IMR-90 (cell line): ENCODE measurements at regions not wholly inside any gene's neighbourhood (a gene's known extent, or its start where the extent isn't known, plus 50 kb on each side); places are given as distances from the start of the nearest gene placed in this dataset.

Source experiments
- ATAC-seq: fragments of 200-7000 bp; cut with Tn5 transposase; 2 replicates; pipeline ENCODE4 v1.9.1; 2020; ENCODE audit warnings: low read depth, mild to moderate bottlenecking, moderate library complexity
- BruUV-seq: library from RNA; stranded (reverse); fragments of 400-500 nt; replicated peaks from 2 replicates; lab custom pipeline; 2021; lab: Mats Ljungman, UMichigan
- CTCF ChIA-PET: fragments of 300-600 bp; formaldehyde crosslinking; extraction: SDS; loops from one replicate; lab custom pipeline; 2021; ENCODE audit warnings: antibody characterized with exemption; lab: Yijun Ruan, JAX
- POLR2A ChIA-PET: fragments of 300-600 bp; sonication (Branson Sonifier 250); formaldehyde crosslinking; loops from one replicate; lab custom pipeline; 2022; ENCODE audit warnings: antibody characterized with exemption; ENCODE audit not compliant: unreplicated experiment; lab: Charles Lee
- DNase-seq: peaks from one replicate; pipeline ENCODE4 v3.0.0; 2013
- H2AFZ ChIP-seq: replicated peaks from 2 replicates; pipeline ENCODE3; 2013; ENCODE audit warnings: low read length, mild to moderate bottlenecking; ENCODE audit not compliant: poor library complexity
- H2AK5ac ChIP-seq: 2 replicates; pipeline ENCODE4 v1.6.1; 2013; ENCODE audit warnings: low read depth, low read length, inconsistent platforms
- H2AK9ac ChIP-seq: replicated peaks from 2 replicates; pipeline ENCODE3; 2013; ENCODE audit warnings: mild to moderate bottlenecking, low read depth, low read length, moderate library complexity; ENCODE audit not compliant: poor library complexity
- H2BK120ac ChIP-seq: 2 replicates; pipeline ENCODE4 v1.6.1; 2013; ENCODE audit warnings: low read depth, low read length, inconsistent platforms
- H2BK15ac ChIP-seq: 3 replicates; pipeline ENCODE4 v1.6.1; 2013; ENCODE audit warnings: low read depth, low read length, inconsistent platforms
- H2BK20ac ChIP-seq: 2 replicates; pipeline ENCODE4 v1.6.1; 2013; ENCODE audit warnings: low read depth, mild to moderate bottlenecking, inconsistent platforms, low read length, moderate library complexity
- H2BK5ac ChIP-seq: 2 replicates; pipeline ENCODE4 v1.6.1; 2013; ENCODE audit warnings: mild to moderate bottlenecking, low read depth, low read length, inconsistent platforms; ENCODE audit not compliant: poor library complexity, severe bottlenecking
- H3K14ac ChIP-seq: replicated peaks from 2 replicates; pipeline ENCODE4 v1.6.1; 2013; ENCODE audit warnings: low read depth, low read length, inconsistent platforms
- H3K18ac ChIP-seq: 2 replicates; pipeline ENCODE4 v1.6.1; 2013; ENCODE audit warnings: low read depth, low read length, control low read depth
- H3K23ac ChIP-seq: 2 replicates; pipeline ENCODE4 v1.6.1; 2013; ENCODE audit warnings: low read depth, low read length, inconsistent platforms
- H3K27ac ChIP-seq: 2 replicates; pipeline ENCODE4 v1.5.1; 2013; ENCODE audit warnings: mild to moderate bottlenecking, control low read depth, low read length; ENCODE audit not compliant: insufficient read depth
- H3K27me3 ChIP-seq: 2 replicates; pipeline ENCODE4 v1.6.1; 2013; ENCODE audit warnings: low read length; ENCODE audit not compliant: control insufficient read depth, insufficient read depth
- H3K36me3 ChIP-seq: 2 replicates; pipeline ENCODE4 v1.6.1; 2013; ENCODE audit warnings: low read length, mixed read lengths; ENCODE audit not compliant: control insufficient read depth, insufficient read depth
- H3K4ac ChIP-seq: 2 replicates; pipeline ENCODE4 v1.6.1; 2013; ENCODE audit warnings: low read depth, low read length, inconsistent platforms
- H3K4me1 ChIP-seq: 2 replicates; pipeline ENCODE4 v1.6.1; 2013; ENCODE audit warnings: low read length, mixed read lengths; ENCODE audit not compliant: control insufficient read depth, insufficient read depth
- H3K4me2 ChIP-seq: 2 replicates; pipeline ENCODE4 v1.6.1; 2013; ENCODE audit warnings: low read depth, mild to moderate bottlenecking, control low read depth, low read length, moderate library complexity
- H3K4me3 ChIP-seq: 2 replicates; pipeline ENCODE4 v1.5.1; 2013; ENCODE audit warnings: low read depth, mild to moderate bottlenecking, control low read depth, low read length, moderate library complexity; ENCODE audit not compliant: insufficient read depth
- H3K56ac ChIP-seq: 2 replicates; pipeline ENCODE4 v1.6.1; 2013; ENCODE audit warnings: low read length, inconsistent platforms; ENCODE audit not compliant: insufficient read depth; ENCODE audit errors: extremely low read depth
- H3K79me1 ChIP-seq, 2 experiments: 2 replicates each; pipeline ENCODE4 v1.6.1; 2013; ENCODE audit warnings: low read length in 2 of 2, inconsistent platforms in 1 of 2, low read depth in 1 of 2
- H3K9ac ChIP-seq: 2 replicates; pipeline ENCODE4 v1.6.1; 2013; ENCODE audit warnings: low read depth, low read length, control low read depth
- H3K9me1 ChIP-seq: 2 replicates; pipeline ENCODE4 v1.6.1; 2013; ENCODE audit warnings: low read length, inconsistent platforms; ENCODE audit not compliant: insufficient read depth
- H3K9me3 ChIP-seq: 2 replicates; pipeline ENCODE4 v1.6.1; 2013; ENCODE audit warnings: low read length; ENCODE audit not compliant: control insufficient read depth, insufficient read depth
- H4K20me1 ChIP-seq: 2 replicates; pipeline ENCODE4 v1.6.1; 2013; ENCODE audit warnings: low read length, inconsistent platforms; ENCODE audit not compliant: insufficient read depth
- H4K5ac ChIP-seq: 2 replicates; pipeline ENCODE4 v1.6.1; 2013; ENCODE audit warnings: mild to moderate bottlenecking, low read depth, low read length, control low read depth
- H4K8ac ChIP-seq, 2 experiments: 2 replicates each; pipeline ENCODE4 v1.6.1; 2013; ENCODE audit warnings: low read depth in 2 of 2, low read length in 2 of 2, control low read depth in 1 of 2, inconsistent platforms in 1 of 2
- H4K91ac ChIP-seq: 2 replicates; pipeline ENCODE4 v1.6.1; 2013; ENCODE audit warnings: low read depth, low read length, inconsistent platforms; ENCODE audit not compliant: insufficient read depth
- BHLHE40 ChIP-seq: fragments of 150-350 bp; IDR thresholded peaks from 2 replicates; pipeline ENCODE4 v1.6.1; 2016; ENCODE audit warnings: mild to moderate bottlenecking, low read depth, low read length
- CEBPB ChIP-seq: IDR thresholded peaks from 2 replicates; pipeline ENCODE4 v1.6.1; 2012; ENCODE audit warnings: low read depth, low read length, improper control_type of control experiment
- CHD1 ChIP-seq: IDR thresholded peaks from 2 replicates; pipeline ENCODE4 v1.6.1; 2012; ENCODE audit warnings: low read depth, low read length, improper control_type of control experiment
- FOS ChIP-seq: fragments of 150-350 bp; IDR thresholded peaks from 2 replicates; pipeline ENCODE4 v1.6.1; 2016; ENCODE audit warnings: low read depth, low read length
- MAFK ChIP-seq: IDR thresholded peaks from 2 replicates; pipeline ENCODE4 v1.6.1; 2012; ENCODE audit warnings: low read depth, low read length, improper control_type of control experiment
- MAZ ChIP-seq: IDR thresholded peaks from 2 replicates; pipeline ENCODE4 v1.6.1; 2012; ENCODE audit warnings: low read depth, mild to moderate bottlenecking, low read length, improper control_type of control experiment, moderate library complexity, borderline replicate concordance
- MXI1 ChIP-seq: IDR thresholded peaks from 2 replicates; pipeline ENCODE4 v1.6.1; 2012; ENCODE audit warnings: low read depth, mild to moderate bottlenecking, low read length, moderate library complexity, borderline replicate concordance
- NFE2L2 ChIP-seq: fragments of 150-350 bp; IDR thresholded peaks from 2 replicates; pipeline ENCODE4 v1.6.1; 2016; ENCODE audit warnings: low read depth, mild to moderate bottlenecking, low read length
- POLR2A ChIP-seq: IDR thresholded peaks from 2 replicates; pipeline ENCODE4 v1.6.1; 2012; ENCODE audit warnings: mild to moderate bottlenecking, low read depth, low read length
- RAD21 ChIP-seq: IDR thresholded peaks from 2 replicates; pipeline ENCODE4 v1.6.1; 2012; ENCODE audit warnings: low read length, improper control_type of control experiment
- RCOR1 ChIP-seq: IDR thresholded peaks from 2 replicates; pipeline ENCODE4 v1.6.1; 2012; ENCODE audit warnings: mild to moderate bottlenecking, low read length, improper control_type of control experiment; ENCODE audit not compliant: insufficient replicate concordance
- RFX5 ChIP-seq: IDR thresholded peaks from 2 replicates; pipeline ENCODE4 v1.8.0; 2012; ENCODE audit warnings: low read depth, mild to moderate bottlenecking, low read length, moderate library complexity
- SMC3 ChIP-seq: fragments of 150-350 bp; IDR thresholded peaks from 2 replicates; pipeline ENCODE4 v1.6.1; 2016; ENCODE audit warnings: low read depth, mild to moderate bottlenecking, antibody characterized with exemption, low read length, moderate library complexity
- WGBS, 2 experiments: methylation state at CpG; one replicate each; pipeline versions ENCODE4 v1.1.5 to v1.1.7; 2013; ENCODE audit warnings: missing lambda C conversion rate in 2 of 2; ENCODE audit not compliant: insufficient read length in 1 of 2; ENCODE audit errors: extremely low coverage in 2 of 2; 5-methylcytosine and 5-hydroxymethylcytosine counted together
- dilution Hi-C: fragments of 300-500 bp; cut with HindIII; formaldehyde crosslinking; loops from one replicate; pipeline ENCODE4 v1.14.3; 2018; ENCODE audit warnings: low sequenced_read_pairs; ENCODE audit not compliant: unreplicated experiment
- in situ Hi-C: fragments of 300-500 bp; cut with MboI; formaldehyde crosslinking; loops from 3 replicates; pipeline ENCODE4 v1.14.3; 2019; ENCODE audit warnings: low sequenced_read_pairs, inconsistent platforms, mixed read lengths
- intact Hi-C: fragments of 100-400 bp; cut with micrococcal nuclease; formaldehyde crosslinking; loops from 2 replicates; pipeline ENCODE4 v1.10.0; 2022
- TF ChIP-seq, protein P1 (sequence below): fragments of 150-350 bp; IDR thresholded peaks from 2 replicates; pipeline ENCODE4 v1.6.1; 2016; ENCODE audit warnings: low read depth, mild to moderate bottlenecking, low read length, moderate library complexity, borderline replicate concordance
- TF ChIP-seq, protein P2 (sequence below): fragments of 150-350 bp; IDR thresholded peaks from 2 replicates; pipeline ENCODE4 v1.6.1; 2017; ENCODE audit warnings: mild to moderate bottlenecking, antibody characterized with exemption, low read length, low read depth
- TF ChIP-seq, protein P3 (sequence below): conservative IDR thresholded peaks from 2 replicates; pipeline ENCODE4 v1.5.1; 2012; ENCODE audit warnings: mild to moderate bottlenecking, low read depth, low read length, improper control_type of control experiment

DNA sequence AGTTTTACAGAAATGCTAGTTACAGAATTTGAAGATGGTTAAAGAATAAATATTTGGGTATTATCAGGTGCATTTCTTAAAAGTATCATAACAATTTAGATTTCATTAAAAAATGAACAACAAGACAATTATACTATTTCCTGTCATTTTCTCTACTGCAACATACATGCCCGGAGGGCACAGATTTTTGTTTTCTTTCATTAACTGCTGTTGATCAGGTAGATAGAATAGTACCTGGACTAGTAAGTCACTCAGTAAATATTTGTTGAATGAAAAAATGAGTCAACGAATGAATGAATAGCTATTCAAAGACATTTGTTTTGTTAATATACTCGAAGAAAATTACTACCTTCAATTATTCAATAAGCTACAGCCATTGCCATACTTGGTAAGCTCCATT lies 531.2 kb upstream of the VRK2 start:
- no peak overlapping the region for H2AK9ac ChIP-seq
- in situ Hi-C loops: loop anchor here (25.0 kb wide), 1 partner anchor 1803 kb away; no protein-coding TSS in a partner anchor
- no CpG with 5 or more reads among the region's 3 CpGs for WGBS, 2 experiments

More for the DNA sequence above, 531.2 kb upstream of the VRK2 start:
- no peak overlapping the region for H3K4me2 ChIP-seq
- no peaks in the 10 kb centered on the region for H4K20me1 ChIP-seq
- no peaks in the 10 kb centered on the region for H3K27me3 ChIP-seq
- DNase-seq (no peak), ATAC-seq (no peak)
- H3K23ac ChIP-seq: no peak overlapping the region
- CTCF ChIA-PET: no interaction called here
- POLR2A ChIA-PET: no interaction called here
- no peaks in the 10 kb centered on the region for H3K4me1 ChIP-seq
- BruUV-seq: no TSS peak
- H2BK5ac ChIP-seq: no peak overlapping the region
- no peaks in the 10 kb centered on the region for H3K36me3 ChIP-seq
- H3K9ac ChIP-seq: no peak overlapping the region
- no peak overlapping the region for H3K14ac ChIP-seq
- dilution Hi-C loops (no loop called here), intact Hi-C loops (loop anchor here (5.0 kb wide), 1 partner anchor 1383 kb away; no protein-coding TSS in a partner anchor)
- TF ChIP-seq MAFK (no peak), CHD1 (no peak), NFE2L2 (no peak), CEBPB (no peak), FOS (no peak), POLR2A (no peak), RFX5 (no peak), RAD21 (no peak), MXI1 (no peak), MAZ (no peak), BHLHE40 (no peak), RCOR1 (no peak), SMC3 (no peak)
- TF ChIP-seq, protein P1, sequence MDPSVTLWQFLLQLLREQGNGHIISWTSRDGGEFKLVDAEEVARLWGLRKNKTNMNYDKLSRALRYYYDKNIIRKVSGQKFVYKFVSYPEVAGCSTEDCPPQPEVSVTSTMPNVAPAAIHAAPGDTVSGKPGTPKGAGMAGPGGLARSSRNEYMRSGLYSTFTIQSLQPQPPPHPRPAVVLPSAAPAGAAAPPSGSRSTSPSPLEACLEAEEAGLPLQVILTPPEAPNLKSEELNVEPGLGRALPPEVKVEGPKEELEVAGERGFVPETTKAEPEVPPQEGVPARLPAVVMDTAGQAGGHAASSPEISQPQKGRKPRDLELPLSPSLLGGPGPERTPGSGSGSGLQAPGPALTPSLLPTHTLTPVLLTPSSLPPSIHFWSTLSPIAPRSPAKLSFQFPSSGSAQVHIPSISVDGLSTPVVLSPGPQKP: no peak
- TF ChIP-seq, protein P2, sequence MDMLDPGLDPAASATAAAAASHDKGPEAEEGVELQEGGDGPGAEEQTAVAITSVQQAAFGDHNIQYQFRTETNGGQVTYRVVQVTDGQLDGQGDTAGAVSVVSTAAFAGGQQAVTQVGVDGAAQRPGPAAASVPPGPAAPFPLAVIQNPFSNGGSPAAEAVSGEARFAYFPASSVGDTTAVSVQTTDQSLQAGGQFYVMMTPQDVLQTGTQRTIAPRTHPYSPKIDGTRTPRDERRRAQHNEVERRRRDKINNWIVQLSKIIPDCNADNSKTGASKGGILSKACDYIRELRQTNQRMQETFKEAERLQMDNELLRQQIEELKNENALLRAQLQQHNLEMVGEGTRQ: no peak
- TF ChIP-seq, protein P3, sequence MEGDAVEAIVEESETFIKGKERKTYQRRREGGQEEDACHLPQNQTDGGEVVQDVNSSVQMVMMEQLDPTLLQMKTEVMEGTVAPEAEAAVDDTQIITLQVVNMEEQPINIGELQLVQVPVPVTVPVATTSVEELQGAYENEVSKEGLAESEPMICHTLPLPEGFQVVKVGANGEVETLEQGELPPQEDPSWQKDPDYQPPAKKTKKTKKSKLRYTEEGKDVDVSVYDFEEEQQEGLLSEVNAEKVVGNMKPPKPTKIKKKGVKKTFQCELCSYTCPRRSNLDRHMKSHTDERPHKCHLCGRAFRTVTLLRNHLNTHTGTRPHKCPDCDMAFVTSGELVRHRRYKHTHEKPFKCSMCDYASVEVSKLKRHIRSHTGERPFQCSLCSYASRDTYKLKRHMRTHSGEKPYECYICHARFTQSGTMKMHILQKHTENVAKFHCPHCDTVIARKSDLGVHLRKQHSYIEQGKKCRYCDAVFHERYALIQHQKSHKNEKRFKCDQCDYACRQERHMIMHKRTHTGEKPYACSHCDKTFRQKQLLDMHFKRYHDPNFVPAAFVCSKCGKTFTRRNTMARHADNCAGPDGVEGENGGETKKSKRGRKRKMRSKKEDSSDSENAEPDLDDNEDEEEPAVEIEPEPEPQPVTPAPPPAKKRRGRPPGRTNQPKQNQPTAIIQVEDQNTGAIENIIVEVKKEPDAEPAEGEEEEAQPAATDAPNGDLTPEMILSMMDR: no peak
- H3K4me3 ChIP-seq: no peak overlapping the region
- H4K5ac ChIP-seq: no peak overlapping the region
- H2BK120ac ChIP-seq: no peak overlapping the region
- no peak overlapping the region for H3K4ac ChIP-seq
- no peak overlapping the region for H4K8ac ChIP-seq
- no peak overlapping the region for H2AK5ac ChIP-seq
- no peak overlapping the region for H3K56ac ChIP-seq
- H2BK20ac ChIP-seq: no peak overlapping the region
- no peak overlapping the region for H3K27ac ChIP-seq
- no peak overlapping the region for H3K18ac ChIP-seq
- H2AFZ ChIP-seq: no peak overlapping the region
- no peaks in the 10 kb centered on the region for H3K79me1 ChIP-seq
- H2BK15ac ChIP-seq: no peak overlapping the region
- H3K9me3 ChIP-seq: no peaks in the 10 kb centered on the region
- no peaks in the 10 kb centered on the region for H3K9me1 ChIP-seq
- no peak overlapping the region for H4K91ac ChIP-seq
